HepG2 (cell line): ENCODE measurements at regions not wholly inside any gene's neighbourhood (a gene's known extent, or its start where the extent isn't known, plus 50 kb on each side); places are given as distances from the start of the nearest gene placed in this dataset.

Experiments used
- ATAC-seq: fragments of 200-7000 bp; cut with Tn5 transposase; 3 replicates; pipeline ENCODE4 v1.9.1; 2020; ENCODE audit warnings: mild to moderate bottlenecking, moderate library complexity
- BruUV-seq: library from RNA; stranded (reverse); fragments of 400-500 nt; replicated peaks from 2 replicates; lab custom pipeline; 2021; lab: Mats Ljungman, UMichigan
- CTCF ChIA-PET: fragments of 300-600 bp; formaldehyde crosslinking; extraction: SDS; loops from one replicate; lab custom pipeline; 2021; ENCODE audit warnings: low total read pairs, inconsistent platforms, low intra/inter-chr PET ratio; lab: Yijun Ruan, JAX
- POLR2A ChIA-PET: fragments of 350-600 bp; sonication (Branson Sonifier 250); formaldehyde crosslinking; loops from one replicate; lab custom pipeline; 2020; ENCODE audit warnings: antibody characterized with exemption, inconsistent platforms; lab: Yijun Ruan, JAX
- DNase-seq: peaks from one replicate; pipeline ENCODE4 v3.0.0-alpha.2; 2015; ENCODE audit warnings: low spot score
- FAIRE-seq: peaks from 3 replicates; lab custom pipeline; 2011; peaks lifted over from hg19 to GRCh38; lab: Jason Lieb, UNC
- H2AFZ ChIP-seq: one replicate; pipeline ENCODE4 v1.6.1; 2011; ENCODE audit warnings: low read length, inconsistent platforms
- H3K27ac ChIP-seq: fragments of 300-600 bp; 3 replicates; pipeline ENCODE4 v1.8.0; 2011; ENCODE audit warnings: mixed run types, mild to moderate bottlenecking, mixed read lengths, low read length, inconsistent platforms; ENCODE audit not compliant: insufficient read depth; ENCODE audit errors: extremely low read length
- H3K27me3 ChIP-seq, 2 experiments: fragments of 200-600 bp in 1 of 2; 2 replicates in 1 of 2; 3 replicates in 1 of 2; pipeline versions ENCODE4 v1.6.0 to v1.8.0; 2011; ENCODE audit warnings: low read length in 2 of 2, mild to moderate bottlenecking in 2 of 2, moderate library complexity in 2 of 2, inconsistent platforms in 1 of 2; ENCODE audit not compliant: insufficient read depth in 2 of 2, control insufficient read depth in 1 of 2
- H3K36me3 ChIP-seq, 2 experiments: fragments of 200-600 bp in 1 of 2; replicated peaks in 1 of 2; 2 replicates in 1 of 2; 3 replicates in 1 of 2; pipeline versions ENCODE4 v1.5.1 to v1.8.0; 2011; ENCODE audit warnings: low read length in 2 of 2, inconsistent platforms in 1 of 2; ENCODE audit not compliant: insufficient read depth in 2 of 2, control insufficient read depth in 1 of 2
- H3K4me1 ChIP-seq: 2 replicates; pipeline ENCODE4 v1.5.1; 2012; ENCODE audit warnings: low read length, inconsistent platforms; ENCODE audit not compliant: insufficient read depth
- H3K4me2 ChIP-seq: 2 replicates; pipeline ENCODE4 v1.6.0; 2011; ENCODE audit warnings: low read depth, low read length, inconsistent platforms
- H3K4me3 ChIP-seq, 3 experiments: fragments of 200-600 bp in 1 of 3; sonication (generic), shearing (Covaris generic) in 1 of 3; replicated peaks in 1 of 3; 2 replicates each; pipeline ENCODE4 v1.5.1; 2011 to 2016; ENCODE audit warnings: low read length in 3 of 3, inconsistent platforms in 2 of 3, low read depth in 2 of 3, mild to moderate bottlenecking in 2 of 3, control low read depth in 1 of 3, mixed read lengths in 1 of 3; ENCODE audit not compliant: insufficient read depth in 1 of 3
- H3K79me2 ChIP-seq: one replicate; pipeline ENCODE4 v1.6.1; 2011; ENCODE audit warnings: low read length, inconsistent platforms; ENCODE audit not compliant: insufficient read depth
- H3K9ac ChIP-seq: 2 replicates; pipeline ENCODE4 v1.6.0; 2011; ENCODE audit warnings: mild to moderate bottlenecking, low read depth, low read length, inconsistent platforms; ENCODE audit not compliant: insufficient read depth
- H3K9me3 ChIP-seq: 2 replicates; pipeline ENCODE4 v1.5.1; 2012; ENCODE audit warnings: mild to moderate bottlenecking, low read length
- H4K20me1 ChIP-seq: 2 replicates; pipeline ENCODE4 v1.6.0; 2011; ENCODE audit warnings: inconsistent platforms, mild to moderate bottlenecking, low read length, moderate library complexity; ENCODE audit not compliant: insufficient read depth
- AGO1 ChIP-seq: fragments of 200-400 bp; formaldehyde crosslinking; IDR thresholded peaks from 2 replicates; pipeline ENCODE4 v1.6.1; 2017; ENCODE audit warnings: mild to moderate bottlenecking, low read depth, low read length, moderate library complexity; ENCODE audit not compliant: poor library complexity, severe bottlenecking
- FOXC1 ChIP-seq: sonication (generic); formaldehyde crosslinking; IDR thresholded peaks from 2 replicates; pipeline ENCODE4 v1.8.0; 2022; ENCODE audit warnings: mild to moderate bottlenecking, missing genetic modification reagents, borderline replicate concordance
- REXO4 ChIP-seq: sonication (generic); formaldehyde crosslinking; IDR thresholded peaks from 2 replicates; pipeline ENCODE4 v1.8.0; 2022; ENCODE audit warnings: missing genetic modification reagents, mild to moderate bottlenecking, borderline replicate concordance
- SNAPC2 ChIP-seq: sonication (generic); formaldehyde crosslinking; IDR thresholded peaks from 2 replicates; pipeline ENCODE4 v1.8.1; 2022; ENCODE audit warnings: mild to moderate bottlenecking, missing genetic modification reagents
- SRY ChIP-seq: sonication (generic); formaldehyde crosslinking; IDR thresholded peaks from 2 replicates; pipeline ENCODE4 v1.8.0; 2022; ENCODE audit warnings: mild to moderate bottlenecking, missing genetic modification reagents
- TARDBP ChIP-seq: sonication (generic); formaldehyde crosslinking; IDR thresholded peaks from 2 replicates; pipeline ENCODE4 v1.8.0; 2022; ENCODE audit warnings: mild to moderate bottlenecking, missing genetic modification reagents
- THAP11 ChIP-seq: IDR thresholded peaks from 2 replicates; pipeline ENCODE4 v1.6.1; 2016; ENCODE audit warnings: missing biosample characterization, missing genetic modification reagents
- ZNF382 ChIP-seq: sonication (generic); formaldehyde crosslinking; IDR thresholded peaks from 2 replicates; pipeline ENCODE4 v1.5.0; 2020; ENCODE audit warnings: missing genetic modification reagents, mild to moderate bottlenecking, borderline replicate concordance
- ZNF788 ChIP-seq: sonication (generic); formaldehyde crosslinking; IDR thresholded peaks from 2 replicates; pipeline ENCODE4 v1.5.0; 2020; ENCODE audit warnings: mild to moderate bottlenecking, missing genetic modification reagents, borderline replicate concordance
- WGBS: methylation state at CpG from one replicate; pipeline ENCODE4 v1.1.6; 2017; ENCODE audit warnings: low lambda C conversion rate; 5-methylcytosine and 5-hydroxymethylcytosine counted together
- in situ Hi-C: cut with HindIII; loops from 2 replicates; pipeline ENCODE4 v1.10.0; 2017; ENCODE audit warnings: low pct_unique_long_range_greater_than_20kb; ENCODE audit not compliant: extremely low pct_ligation_motif_present
- intact Hi-C: fragments of 100-400 bp; cut with micrococcal nuclease; formaldehyde crosslinking; loops from one replicate; pipeline ENCODE4 v1.10.0; 2022; ENCODE audit not compliant: unreplicated experiment
- TF ChIP-seq, protein P1 (sequence below): sonication (generic); formaldehyde crosslinking; conservative IDR thresholded peaks from 2 replicates; pipeline ENCODE4 v1.8.0; 2022; ENCODE audit warnings: mild to moderate bottlenecking, moderate library complexity, missing genetic modification reagents

- TF ChIP-seq THAP11 (no peak), ZNF382 (CRISPR knock-in tag) (no peak), TARDBP (CRISPR knock-in tag) (no peak), ZNF788 (CRISPR knock-in tag) (no peak), REXO4 (no peak), SRY (CRISPR knock-in tag) (no peak), SNAPC2 (CRISPR knock-in tag) (no peak), AGO1 (no peak), FOXC1 (CRISPR knock-in tag) (no peak)
- TF ChIP-seq, protein P1, sequence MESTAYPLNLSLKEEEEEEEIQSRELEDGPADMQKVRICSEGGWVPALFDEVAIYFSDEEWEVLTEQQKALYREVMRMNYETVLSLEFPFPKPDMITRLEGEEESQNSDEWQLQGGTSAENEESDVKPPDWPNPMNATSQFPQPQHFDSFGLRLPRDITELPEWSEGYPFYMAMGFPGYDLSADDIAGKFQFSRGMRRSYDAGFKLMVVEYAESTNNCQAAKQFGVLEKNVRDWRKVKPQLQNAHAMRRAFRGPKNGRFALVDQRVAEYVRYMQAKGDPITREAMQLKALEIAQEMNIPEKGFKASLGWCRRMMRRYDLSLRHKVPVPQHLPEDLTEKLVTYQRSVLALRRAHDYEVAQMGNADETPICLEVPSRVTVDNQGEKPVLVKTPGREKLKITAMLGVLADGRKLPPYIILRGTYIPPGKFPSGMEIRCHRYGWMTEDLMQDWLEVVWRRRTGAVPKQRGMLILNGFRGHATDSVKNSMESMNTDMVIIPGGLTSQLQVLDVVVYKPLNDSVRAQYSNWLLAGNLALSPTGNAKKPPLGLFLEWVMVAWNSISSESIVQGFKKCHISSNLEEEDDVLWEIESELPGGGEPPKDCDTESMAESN: no peak
- no peaks in the 10 kb centered on the region for H3K36me3 ChIP-seq
- no peak for DNase-seq
- no peaks in the 10 kb centered on the region for H3K9me3 ChIP-seq
- ChIA-PET POLR2A (no interaction called here), CTCF (no interaction called here)
- H3K9ac ChIP-seq: no peak overlapping the region
- no peak for FAIRE-seq
- in situ Hi-C loops: no loop called here
- WGBS: 0% methylated on average over 1 of the region's 1 CpG
- H4K20me1 ChIP-seq: no peaks in the 10 kb centered on the region
- no peak overlapping the region for H3K27ac ChIP-seq
- no peak for ATAC-seq
- no peak overlapping the region for H3K4me2 ChIP-seq
- BruUV-seq: no TSS peak
- no peaks in the 10 kb centered on the region for H3K79me2 ChIP-seq
- H2AFZ ChIP-seq: no peak overlapping the region
- H3K4me1 ChIP-seq: no peaks in the 10 kb centered on the region
- no peaks in the 10 kb centered on the region for H3K27me3 ChIP-seq
- intact Hi-C loops: no loop called here
- H3K4me3 ChIP-seq: no peak overlapping the region
Measured at GRCh38 chr18:67337696-67338095, 178.8 kb downstream of the DSEL start.
